ENCODE measurements at regions not wholly inside any gene's neighbourhood (a gene's known extent, or its start where the extent isn't known, plus 50 kb on each side); places are given as distances from the start of the nearest gene placed in this dataset.
A peak's percentile ranks its signal among the peaks of the same experiment; 100 is the strongest.

GRCh38 chr16:51402785-51403184 lies 251.7 kb upstream of the SALL1 start:
- DNase-seq: no peak

GRCh38 chr16:51402298-51402697 lies 251.2 kb upstream of the SALL1 start:
- DNase-seq: peak; percentile 58 to 69

DNA sequence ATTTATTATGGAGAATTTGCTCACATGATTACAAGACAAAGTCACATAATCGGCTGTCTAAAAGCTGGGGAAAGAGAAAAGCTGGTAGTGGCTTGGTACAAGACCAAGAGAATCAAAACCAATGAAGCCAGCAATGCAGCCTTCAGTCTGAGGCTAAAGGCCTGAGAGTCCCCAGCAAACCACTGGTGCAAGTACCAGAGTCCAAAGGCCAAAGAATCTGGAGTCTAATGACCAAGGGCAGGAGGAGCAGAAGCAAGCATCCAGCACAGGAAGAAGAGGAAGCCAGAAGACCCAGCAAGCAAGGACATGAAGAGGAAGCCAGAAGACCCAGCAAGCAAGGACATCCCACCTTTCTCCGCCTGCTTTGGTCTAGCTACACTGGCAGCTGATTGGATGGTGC lies 250.6 kb upstream of the SALL1 start:
- DNase-seq: no peak

DNA sequence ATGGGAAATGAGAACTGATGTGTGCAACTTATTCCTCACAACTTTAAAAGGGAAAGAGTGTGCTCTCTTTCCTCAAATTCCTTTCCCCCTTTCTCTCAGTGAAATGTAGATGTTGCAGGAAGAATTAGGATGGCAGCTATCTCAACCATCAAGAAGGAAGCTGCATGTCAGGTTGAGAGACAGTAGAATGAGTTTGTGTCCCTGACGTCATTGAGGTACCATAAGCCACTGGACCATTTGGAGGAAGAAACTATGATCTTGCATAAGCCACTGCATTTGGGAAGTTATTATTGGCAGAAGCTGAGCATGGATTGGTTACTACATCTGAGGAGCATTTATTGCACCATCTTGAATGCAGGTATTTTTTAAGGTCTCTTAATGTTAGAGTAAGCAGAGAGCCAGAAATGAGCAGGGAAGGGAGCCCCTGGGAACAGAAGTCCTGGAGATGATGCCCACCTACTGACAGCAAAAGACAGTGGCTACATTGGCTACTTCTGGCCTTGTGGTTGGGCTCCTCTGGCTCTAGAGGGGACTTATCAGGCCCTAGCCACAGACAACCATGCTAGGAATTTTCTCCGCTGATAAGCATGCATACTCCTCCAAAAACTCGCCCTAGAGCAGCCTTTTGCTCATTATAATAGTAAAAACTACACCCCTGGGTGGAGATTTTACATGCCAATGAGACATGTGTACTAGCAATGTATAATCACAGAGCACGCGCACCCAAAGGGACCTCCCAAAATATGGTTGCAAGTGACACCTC lies 249.0 kb upstream of the SALL1 start:
- no peak for DNase-seq

- DNase-seq: no peak
These were observed 243.4 kb upstream of the SALL1 start for GRCh38 chr16:51394421-51394820.

DNA sequence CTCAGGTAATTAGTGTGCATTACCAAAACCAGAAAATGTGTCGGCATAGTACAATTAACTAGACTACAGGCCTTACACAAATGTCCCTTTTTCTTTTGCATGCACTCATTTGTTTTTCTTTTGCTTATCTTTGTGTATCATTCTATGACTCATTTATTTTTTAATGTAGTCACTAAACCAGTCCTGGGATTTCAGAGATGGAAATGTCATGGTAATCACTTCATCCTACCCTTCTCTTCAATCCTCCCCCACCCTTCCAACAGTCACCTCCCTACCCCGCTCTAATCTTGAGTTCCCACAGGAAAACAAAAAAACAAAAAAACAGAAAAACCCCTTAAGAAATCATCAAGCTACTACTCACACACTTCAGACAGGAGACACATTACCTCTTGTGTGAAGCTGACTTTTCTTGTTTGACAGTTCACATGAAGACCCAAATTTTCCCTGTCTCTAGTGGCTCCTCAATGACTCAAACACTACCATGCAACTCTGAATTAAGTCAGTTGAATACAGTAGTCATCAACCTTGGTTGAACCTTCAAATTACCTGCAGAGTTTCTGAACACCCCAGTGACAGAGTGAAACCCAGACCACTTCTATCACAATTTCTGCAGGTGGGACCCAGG lies 242.4 kb upstream of the SALL1 start:
- peak; percentile 6 to 53 for DNase-seq

GRCh38 chr16:51392521-51393187 lies 241.6 kb upstream of the SALL1 start:
- peak; percentile 10 to 58 for DNase-seq

DNA sequence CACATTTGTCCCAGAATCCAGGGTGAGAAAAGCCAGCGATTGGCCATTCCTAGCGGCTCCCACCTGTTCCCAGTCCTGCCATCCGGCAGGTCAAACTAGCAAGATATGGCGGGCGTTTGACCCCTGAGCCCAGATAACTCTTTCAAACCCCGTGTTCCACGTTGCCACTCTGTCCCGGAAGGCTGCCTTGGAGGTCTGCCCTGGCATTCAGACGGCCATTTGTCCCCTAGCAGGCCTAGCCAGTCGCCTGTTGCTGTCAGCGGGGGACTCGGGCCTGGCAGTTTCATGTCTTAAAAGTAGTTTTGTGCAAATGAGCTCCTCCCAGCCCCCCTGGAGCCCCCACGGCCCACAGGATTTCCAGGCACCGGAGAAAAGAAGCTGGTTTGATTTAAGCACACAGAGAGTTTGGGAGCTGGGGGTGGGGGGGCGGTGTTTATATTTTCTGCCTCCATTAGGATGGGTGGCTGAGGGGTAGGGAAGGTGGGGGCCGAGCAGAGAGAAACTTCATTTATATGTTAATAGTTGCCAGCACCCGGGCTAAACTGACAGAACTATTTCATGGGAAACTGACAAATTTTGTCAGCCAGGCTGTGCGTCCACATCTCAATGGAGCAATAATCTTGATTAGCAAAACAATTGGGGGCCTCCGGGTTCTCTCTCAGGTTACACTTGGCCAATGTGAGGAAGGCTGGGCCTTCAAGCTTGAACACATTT lies 240.9 kb upstream of the SALL1 start:
- DNase-seq: no peak

- no peak for DNase-seq
These were observed 239.8 kb upstream of the SALL1 start for GRCh38 chr16:51390877-51391276.

- no peak for DNase-seq
These were observed 238.8 kb upstream of the SALL1 start for GRCh38 chr16:51389881-51390280.

DNA sequence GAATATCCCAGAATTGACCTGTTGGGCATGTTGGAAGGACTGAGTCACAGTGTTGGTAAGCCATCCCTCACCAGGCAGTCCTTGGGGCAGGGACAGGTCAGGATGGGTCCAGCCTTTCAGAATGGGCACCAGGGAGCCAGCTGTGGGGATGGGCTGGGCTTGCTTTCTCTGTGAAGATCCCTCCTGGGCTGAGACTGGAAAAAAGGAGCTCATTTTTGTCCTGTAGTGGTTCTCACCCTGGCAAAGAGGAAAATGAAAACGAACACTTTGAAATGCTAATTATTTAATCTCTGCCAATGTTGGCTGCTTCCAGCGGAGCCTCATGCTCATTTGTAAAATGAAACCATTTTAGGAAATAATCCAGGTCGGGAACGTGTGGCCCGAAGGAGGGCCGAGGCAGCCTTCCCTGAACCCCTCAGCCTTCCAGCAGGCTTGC lies 237.5 kb upstream of the SALL1 start:
- DNase-seq: no peak

DNA sequence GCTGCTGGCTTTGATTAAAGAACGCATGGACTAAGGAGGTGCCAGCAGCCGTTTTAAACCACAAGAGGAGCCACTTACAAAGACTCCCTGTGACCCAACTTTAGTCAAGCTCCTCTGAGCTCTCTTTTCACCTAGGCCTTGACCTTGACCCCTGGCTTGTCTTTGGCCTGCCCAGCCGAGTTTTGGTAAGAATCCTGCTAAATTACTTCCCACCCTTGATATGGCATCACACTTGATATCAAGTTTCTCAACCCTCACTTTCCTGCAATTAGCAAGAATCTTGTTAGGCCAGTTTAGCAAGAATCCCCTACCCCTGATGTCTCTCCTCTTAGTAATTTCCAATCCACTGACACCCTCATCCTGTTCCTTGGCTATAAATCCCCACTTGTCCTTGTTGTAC lies 232.8 kb upstream of the SALL1 start:
- peak in 1 of 2 experiments; percentile 4 for DNase-seq

GRCh38 chr16:51382940-51383339 lies 231.9 kb upstream of the SALL1 start:
- no peak for DNase-seq

DNA sequence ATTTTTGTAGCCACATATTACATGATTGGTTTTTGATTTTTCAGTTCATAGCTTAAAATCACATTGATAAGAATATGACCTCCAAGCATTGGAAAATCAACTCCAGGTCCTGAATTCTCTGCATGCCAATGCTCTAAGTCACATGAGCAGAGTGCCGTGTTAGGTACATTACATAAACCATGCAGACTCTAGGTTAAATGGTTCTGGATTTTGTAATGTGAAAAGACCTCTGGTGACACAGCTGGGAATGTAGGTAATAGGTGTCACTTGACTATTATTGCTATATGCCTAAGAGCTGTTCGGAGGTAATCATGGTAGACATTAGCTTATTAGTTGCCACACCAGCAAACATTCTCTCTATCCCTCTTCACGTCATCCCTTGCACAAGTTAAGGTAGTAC lies 231.1 kb upstream of the SALL1 start:
- DNase-seq: no peak

GRCh38 chr16:51376080-51376479 lies 225.0 kb upstream of the SALL1 start:
- DNase-seq: no peak

- no peak for DNase-seq
These were observed 223.7 kb upstream of the SALL1 start for GRCh38 chr16:51374790-51375189.

- no peak for DNase-seq
These were observed 223.3 kb upstream of the SALL1 start for GRCh38 chr16:51374346-51374745.

DNA sequence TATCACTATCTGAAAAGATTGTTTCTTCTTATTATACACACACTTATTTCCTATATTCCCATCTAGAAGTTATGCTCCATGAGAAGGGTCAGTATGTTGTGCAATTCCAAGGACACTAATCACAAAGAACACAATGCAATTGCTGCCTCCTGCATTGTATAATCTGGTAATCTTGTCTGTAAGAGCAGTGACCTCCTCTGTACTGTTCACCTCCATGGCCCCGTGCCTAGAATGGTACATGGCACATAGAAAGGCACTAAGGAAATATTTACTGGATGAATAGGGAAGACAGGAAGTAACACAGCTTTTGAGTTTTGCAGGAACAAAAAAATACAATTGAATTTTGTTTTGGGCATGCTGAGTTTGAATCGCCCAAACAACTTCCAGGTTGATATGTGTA lies 214.6 kb upstream of the SALL1 start:
- no peak for DNase-seq

GRCh38 chr16:51359141-51359955 lies 208.3 kb upstream of the SALL1 start:
- DNase-seq: no peak

DNA sequence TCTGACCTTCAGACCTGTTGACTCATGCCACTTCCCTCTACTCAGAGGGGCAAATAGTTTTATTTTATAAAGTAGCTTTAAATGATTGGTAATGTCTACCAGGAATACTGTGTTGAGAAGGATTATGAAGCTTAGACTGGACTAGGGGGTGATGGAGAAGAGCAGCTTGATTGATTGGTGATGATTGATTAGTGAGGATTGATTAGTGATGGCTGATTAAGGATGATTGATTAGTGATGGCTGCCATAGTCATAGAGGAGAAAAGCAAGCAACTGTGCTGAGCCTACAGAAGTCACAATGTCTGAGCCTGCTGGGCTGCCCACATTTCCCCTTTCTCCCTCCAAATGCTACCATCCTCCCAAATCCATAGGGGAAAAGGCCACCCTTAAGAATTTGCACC lies 206.8 kb upstream of the SALL1 start:
- DNase-seq: no peak

DNA sequence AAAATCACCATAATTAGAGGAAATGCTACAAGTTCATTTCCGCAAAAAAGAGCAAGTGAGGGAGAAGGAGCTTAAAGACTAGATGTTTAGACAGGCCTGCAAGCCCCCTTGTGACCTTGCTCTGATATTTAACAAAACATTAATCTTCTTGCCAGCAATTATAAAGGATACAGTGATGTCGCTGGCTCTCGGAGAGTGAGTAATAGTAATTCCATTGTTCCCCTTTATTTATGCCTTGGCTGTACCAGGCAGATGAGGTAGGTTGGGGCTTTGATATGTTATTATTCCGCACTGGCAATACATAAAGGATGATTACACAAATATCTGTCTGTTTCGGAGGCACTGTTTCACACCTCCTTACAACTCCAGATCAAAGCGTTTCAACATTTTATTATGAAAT lies 204.8 kb upstream of the SALL1 start:
- no peak for DNase-seq

GRCh38 chr16:51355195-51355594 lies 204.1 kb upstream of the SALL1 start:
- DNase-seq: no peak

DNA sequence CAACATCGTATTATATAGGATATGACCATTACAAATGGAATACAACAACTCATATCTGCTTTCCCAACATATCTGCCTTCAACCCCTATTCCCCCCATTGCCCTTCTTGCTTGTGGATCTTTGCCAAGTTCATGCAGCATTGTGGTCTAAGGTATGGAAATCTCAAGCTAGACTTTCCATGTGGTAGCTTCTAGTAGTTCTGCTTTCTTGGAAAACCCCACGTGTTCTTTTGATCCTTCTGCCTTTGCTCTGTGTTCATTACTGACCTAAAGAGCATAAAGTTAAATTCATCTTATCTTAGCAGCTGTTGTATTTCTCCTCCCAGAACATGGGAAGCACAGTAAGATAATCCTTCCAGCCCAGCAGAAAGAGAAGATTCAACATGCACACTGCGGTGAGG lies 202.0 kb upstream of the SALL1 start:
- DNase-seq: no peak

All from NCI-H526 (cell line).